GM19463 (cell line): ENCODE measurements at regions not wholly inside any gene's neighbourhood (a gene's known extent, or its start where the extent isn't known, plus 50 kb on each side); places are given as distances from the start of the nearest gene placed in this dataset.

Experiments used
- ATAC-seq: cut with Tn5 transposase; IDR thresholded peaks from one replicate; pipeline ENCODE4 v1.9.1; 2021; ENCODE audit warnings: mild to moderate bottlenecking, moderate library complexity; ENCODE audit not compliant: unreplicated experiment

- no peak for ATAC-seq
Measured at GRCh38 chr5:148941810-148942209, 115.4 kb downstream of the ADRB2 start.

GRCh38 chr5:148949841-148950470, 112.9 kb downstream of the SH3TC2 start:
- no peak for ATAC-seq

DNA sequence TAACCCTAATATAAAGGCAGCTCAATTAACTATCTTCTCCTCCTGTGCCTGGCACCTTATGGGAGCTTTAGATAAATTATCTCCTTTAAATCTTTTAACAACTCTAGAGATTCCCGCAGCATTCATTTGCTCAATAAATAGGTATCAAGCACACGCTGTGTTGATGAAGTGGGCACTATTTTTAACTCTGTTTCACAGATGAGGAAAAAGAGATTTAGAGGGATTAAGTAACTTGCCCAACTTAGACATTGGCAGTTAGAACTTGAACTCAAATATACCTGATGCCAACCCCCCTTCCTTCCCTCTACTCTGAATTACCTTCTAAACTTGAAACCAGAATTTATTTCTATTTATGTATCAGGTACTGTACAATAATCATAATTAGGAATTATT, 112.4 kb downstream of the SH3TC2 start:
- no peak for ATAC-seq

- no peak for ATAC-seq
Measured at GRCh38 chr5:148950892-148951291, 112.0 kb downstream of the SH3TC2 start.

GRCh38 chr5:148951612-148952011, 111.2 kb downstream of the SH3TC2 start:
- ATAC-seq: no peak

- no peak for ATAC-seq
Measured at GRCh38 chr5:148952097-148952867, 110.6 kb downstream of the SH3TC2 start.

- no peak for ATAC-seq
Measured at GRCh38 chr5:148953711-148954110, 109.2 kb downstream of the SH3TC2 start.
